Loucy (cell line): ENCODE measurements at regions not wholly inside any gene's neighbourhood (a gene's known extent, or its start where the extent isn't known, plus 50 kb on each side); places are given as distances from the start of the nearest gene placed in this dataset.

ENCODE experiments used
- H2AFZ ChIP-seq: fragments of 200-600 bp; sonication (generic); 2 replicates; pipeline ENCODE4 v1.6.0; 2016; ENCODE audit warnings: antibody characterized with exemption, mild to moderate bottlenecking, low read length, moderate library complexity
- H3F3A ChIP-seq: fragments of 200-600 bp; 2 replicates; pipeline ENCODE4 v1.6.0; 2016; ENCODE audit warnings: antibody characterized with exemption, low read depth, mild to moderate bottlenecking
- H3K27me3 ChIP-seq: fragments of 200-600 bp; sonication (generic); 2 replicates; pipeline ENCODE4 v1.6.1; 2014; ENCODE audit warnings: low read length, mild to moderate bottlenecking; ENCODE audit not compliant: insufficient read depth, poor library complexity, severe bottlenecking
- H3K36me3 ChIP-seq: fragments of 200-600 bp; sonication (generic); 2 replicates; pipeline ENCODE4 v1.6.1; 2016; ENCODE audit warnings: low read length; ENCODE audit not compliant: insufficient read depth
- H3K4me1 ChIP-seq: fragments of 200-600 bp; sonication (generic); 2 replicates; pipeline ENCODE4 v1.5.1; 2014; ENCODE audit warnings: low read length, mild to moderate bottlenecking; ENCODE audit not compliant: insufficient read depth, poor library complexity, severe bottlenecking
- H3K4me2 ChIP-seq: fragments of 200-600 bp; sonication (generic); 2 replicates; pipeline ENCODE4 v1.6.0; 2014; ENCODE audit warnings: antibody characterized with exemption, low read length, low read depth, mild to moderate bottlenecking; ENCODE audit not compliant: poor library complexity, severe bottlenecking
- H3K4me3 ChIP-seq: fragments of 200-600 bp; sonication (generic); 2 replicates; pipeline ENCODE4 v1.5.1; 2014; ENCODE audit warnings: low read length, mild to moderate bottlenecking, mixed read lengths; ENCODE audit not compliant: poor library complexity, severe bottlenecking
- H3K79me2 ChIP-seq: fragments of 200-600 bp; sonication (generic); 2 replicates; pipeline ENCODE4 v1.6.1; 2014; ENCODE audit warnings: low read length; ENCODE audit not compliant: insufficient read depth
- H3K9ac ChIP-seq: fragments of 200-600 bp; sonication (generic); 2 replicates; pipeline ENCODE4 v1.6.0; 2014; ENCODE audit warnings: mild to moderate bottlenecking, low read depth, low read length, moderate library complexity; ENCODE audit not compliant: poor library complexity, severe bottlenecking
- H3K9me2 ChIP-seq: fragments of 200-600 bp; sonication (generic); replicated peaks from 2 replicates; pipeline ENCODE4 v1.6.1; 2016; ENCODE audit warnings: low read depth, low read length, mixed read lengths
- H3K9me3 ChIP-seq: fragments of 200-600 bp; sonication (generic); 2 replicates; pipeline ENCODE4 v1.6.1; 2014; ENCODE audit warnings: mild to moderate bottlenecking, antibody characterized with exemption, low read length, low read depth; ENCODE audit not compliant: insufficient read depth
- H4K20me1 ChIP-seq: fragments of 200-600 bp; sonication (generic); 2 replicates; pipeline ENCODE4 v1.6.0; 2014; ENCODE audit warnings: antibody characterized with exemption, low read length, mild to moderate bottlenecking; ENCODE audit not compliant: insufficient read depth, poor library complexity, severe bottlenecking
- CTCF ChIP-seq: fragments of 200-600 bp; sonication (generic); conservative IDR thresholded peaks from 2 replicates; pipeline ENCODE4 v1.5.1; 2014; ENCODE audit warnings: mild to moderate bottlenecking, antibody characterized with exemption, low read length
- EZH2phosphoT487 ChIP-seq: fragments of 200-600 bp; IDR thresholded peaks from 2 replicates; pipeline ENCODE4 v1.6.1; 2018; ENCODE audit warnings: antibody characterized with exemption, mild to moderate bottlenecking, moderate library complexity, borderline replicate concordance

DNA sequence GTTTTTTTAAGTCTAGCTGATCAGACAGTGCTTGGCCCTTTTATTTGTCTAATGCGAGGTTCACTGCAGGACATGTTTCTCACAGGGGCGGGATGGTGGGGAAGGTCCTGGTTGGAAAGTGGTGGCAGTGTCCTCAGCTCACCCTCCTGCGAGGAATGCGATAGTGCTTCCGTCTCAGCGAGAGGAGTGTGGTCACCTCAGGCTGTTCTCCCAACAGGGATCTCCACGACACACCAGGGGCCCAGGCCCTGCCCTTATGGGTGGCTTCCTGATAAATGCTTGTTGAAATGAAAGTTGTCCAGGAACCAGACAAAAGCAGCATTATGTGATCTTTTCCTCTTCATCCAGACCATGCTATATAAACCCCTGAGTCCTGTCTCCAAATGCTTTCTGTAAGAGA is 70.1 kb downstream of the BOLA3 start:
- Histone ChIP-seq H3K9me3 (no peaks in the 10 kb centered on the region), H3K9me2 (no peaks in the 10 kb centered on the region), H3K79me2 (peaks cover 40% of the 10 kb centered on the region), H3K4me2 (no peak overlapping the region), H3K4me1 (peaks cover 9% of the 10 kb centered on the region), H3K9ac (no peak overlapping the region), H3F3A (no peaks in the 10 kb centered on the region), H4K20me1 (peaks cover 11% of the 10 kb centered on the region), H3K36me3 (peaks cover 79% of the 10 kb centered on the region), H2AFZ (no peak overlapping the region), H3K27me3 (no peaks in the 10 kb centered on the region), H3K4me3 (no peak overlapping the region)
- TF ChIP-seq EZH2phosphoT487 (no peak), CTCF (no peak)

DNA sequence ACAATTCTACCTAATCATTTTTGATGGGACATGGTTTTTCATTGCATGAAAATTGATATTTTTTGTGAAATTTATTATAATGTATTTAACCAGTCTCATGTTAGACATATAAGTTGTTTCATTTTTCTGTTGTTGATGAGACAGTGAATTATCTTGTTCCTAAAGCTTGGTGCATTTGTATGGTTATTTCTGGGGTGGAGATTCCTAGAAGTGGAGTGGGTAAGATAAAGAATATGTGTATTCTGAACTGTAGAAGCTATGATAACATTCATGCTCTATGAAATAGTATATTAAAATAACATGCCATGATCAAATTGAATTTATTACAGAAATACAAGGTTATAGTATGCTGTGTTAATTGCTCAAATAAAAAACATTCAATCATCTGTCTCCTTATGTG is 69.2 kb downstream of the BOLA3 start:
- H3K4me1 ChIP-seq, result peaks cover 1% of the 10 kb centered on the region
- no peak overlapping the region for H3K9ac ChIP-seq
- no peaks in the 10 kb centered on the region for H3K9me2 ChIP-seq
- H3K36me3 ChIP-seq, result peaks cover 85% of the 10 kb centered on the region
- TF ChIP-seq CTCF (no peak), EZH2phosphoT487 (no peak)
- no peaks in the 10 kb centered on the region for H3K9me3 ChIP-seq
- no peak overlapping the region for H3K4me2 ChIP-seq
- H4K20me1 ChIP-seq, result peaks cover 5% of the 10 kb centered on the region
- peaks cover 33% of the 10 kb centered on the region for H3K79me2 ChIP-seq
- no peak overlapping the region for H3K4me3 ChIP-seq
- H3K27me3 ChIP-seq, result no peaks in the 10 kb centered on the region
- no peaks in the 10 kb centered on the region for H3F3A ChIP-seq
- H2AFZ ChIP-seq, result no peak overlapping the region

DNA sequence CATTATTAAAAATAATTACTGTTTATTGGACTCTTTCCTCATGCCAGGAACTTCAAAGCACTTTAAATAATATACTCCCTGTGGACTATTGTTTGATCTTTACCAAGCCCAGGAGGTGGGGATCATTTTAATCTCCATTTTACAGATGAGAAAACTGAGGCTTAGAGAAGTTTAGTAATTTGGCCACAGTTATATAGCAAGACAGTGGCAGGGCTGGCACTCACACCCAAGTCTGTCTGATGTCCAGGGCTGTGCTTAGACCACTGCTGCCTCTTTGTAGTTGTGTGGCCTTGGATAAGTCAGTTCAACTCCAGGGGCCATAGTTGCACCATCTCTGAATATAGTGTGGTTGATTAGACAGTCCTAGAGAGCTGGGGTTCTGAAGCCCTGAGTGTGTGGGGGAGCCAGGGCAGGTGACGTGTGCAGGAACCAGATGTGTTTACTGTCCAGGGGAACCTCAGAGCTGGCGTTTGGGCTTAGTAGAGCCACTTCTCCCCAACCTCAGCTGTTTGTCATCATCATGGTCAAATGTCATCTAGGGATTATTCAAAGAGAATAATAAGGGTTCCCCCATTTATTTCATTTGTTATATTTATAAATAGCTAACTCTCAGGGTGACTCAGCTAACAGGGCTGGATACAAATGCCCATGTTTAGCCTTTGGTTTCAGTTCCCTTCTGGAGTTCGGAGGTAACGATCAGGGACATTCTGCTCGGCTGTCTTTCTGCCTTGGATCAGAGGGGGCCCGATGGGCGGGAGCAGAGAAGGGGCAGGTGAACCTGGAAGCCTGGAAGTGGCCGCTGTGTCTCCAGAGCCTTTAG is 68.0 kb downstream of the BOLA3 start:
- Histone ChIP-seq H2AFZ (no peak overlapping the region), H3K4me3 (no peak overlapping the region), H4K20me1 (no peaks in the 10 kb centered on the region), H3K4me2 (no peak overlapping the region), H3K27me3 (no peaks in the 10 kb centered on the region), H3F3A (no peaks in the 10 kb centered on the region), H3K9ac (no peak overlapping the region), H3K9me2 (no peaks in the 10 kb centered on the region), H3K4me1 (no peaks in the 10 kb centered on the region), H3K9me3 (no peaks in the 10 kb centered on the region), H3K36me3 (peaks cover 82% of the 10 kb centered on the region), H3K79me2 (peaks cover 20% of the 10 kb centered on the region)
- TF ChIP-seq EZH2phosphoT487, result no peak
- TF ChIP-seq CTCF, result no peak
